HEK293 (cell line): ENCODE measurements at regions not wholly inside any gene's neighbourhood (a gene's known extent, or its start where the extent isn't known, plus 50 kb on each side); places are given as distances from the start of the nearest gene placed in this dataset.

Experiments
- CTCF ChIP-seq: fragments of 450-650 bp; formaldehyde crosslinking; IDR thresholded peaks from 2 replicates; pipeline ENCODE4 v1.5.1; 2016; ENCODE audit warnings: missing biosample characterization, missing genetic modification characterization
- OVOL3 ChIP-seq: fragments of 450-650 bp; formaldehyde crosslinking; IDR thresholded peaks from 2 replicates; pipeline ENCODE4 v1.5.1; 2016; ENCODE audit warnings: missing biosample characterization, missing genetic modification characterization
- ZBTB17 ChIP-seq: fragments of 450-650 bp; formaldehyde crosslinking; IDR thresholded peaks from 2 replicates; pipeline ENCODE4 v1.5.1; 2016; ENCODE audit warnings: missing biosample characterization, missing genetic modification characterization
- ZFP41 ChIP-seq: fragments of 450-650 bp; formaldehyde crosslinking; IDR thresholded peaks from 2 replicates; pipeline ENCODE4 v1.5.1; 2016; ENCODE audit warnings: missing biosample characterization, missing genetic modification characterization, borderline replicate concordance
- ZNF202 ChIP-seq: fragments of 450-650 bp; formaldehyde crosslinking; IDR thresholded peaks from 2 replicates; pipeline ENCODE4 v1.5.1; 2016; ENCODE audit warnings: missing biosample characterization, missing genetic modification characterization, borderline replicate concordance
- TF ChIP-seq, protein P1 (sequence below): sonication (generic); formaldehyde crosslinking; IDR thresholded peaks from 2 replicates; pipeline ENCODE4 v1.8.1; 2022; ENCODE audit warnings: mild to moderate bottlenecking, moderate library complexity, missing genetic modification reagents
- TF ChIP-seq, protein P2 (sequence below): fragments of 450-650 bp; formaldehyde crosslinking; IDR thresholded peaks from 2 replicates; pipeline ENCODE4 v1.5.1; 2017; ENCODE audit warnings: missing biosample characterization, mild to moderate bottlenecking, missing genetic modification characterization, moderate library complexity

DNA sequence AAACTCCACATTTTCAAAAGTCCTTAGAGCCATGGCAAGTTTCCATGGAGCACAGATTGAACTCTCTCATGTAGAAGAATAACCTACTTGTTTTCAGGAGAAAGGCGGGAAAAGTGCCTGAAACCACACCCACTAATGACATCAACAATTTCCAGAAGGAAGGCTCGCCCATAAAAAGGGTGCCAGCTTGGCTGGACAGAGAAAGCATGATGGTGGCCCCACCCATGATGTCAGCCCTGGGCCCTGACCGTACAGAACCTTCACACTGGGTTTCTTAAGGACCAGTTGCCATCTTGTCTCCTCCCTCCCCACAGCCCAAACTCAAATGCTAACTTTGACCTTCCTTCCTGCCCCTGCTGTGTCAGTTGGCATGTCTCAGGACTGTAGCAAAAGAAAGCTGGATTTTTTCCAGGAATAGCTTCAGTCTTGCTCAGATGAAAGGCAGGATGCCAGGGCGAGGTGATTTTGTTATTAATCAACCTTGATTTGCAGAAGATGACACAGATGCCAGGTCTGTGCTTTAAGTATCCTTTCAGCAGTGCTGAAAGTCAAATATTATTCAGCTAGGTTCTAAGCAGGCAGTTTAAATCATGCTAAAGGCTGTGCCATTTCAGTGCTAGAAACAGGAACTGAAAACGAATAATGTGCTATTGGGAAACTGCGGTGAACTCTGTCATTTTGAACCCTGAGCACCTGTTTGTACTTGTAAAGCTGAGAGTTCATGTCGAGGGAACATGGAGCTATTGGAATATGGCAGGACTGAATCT lies 89.5 kb upstream of the RFC3 start:
- TF ChIP-seq CTCF (no peak), ZBTB17 (tag by site-specific recombination) (no peak), ZNF202 (no peak), OVOL3 (no peak), ZFP41 (no peak)
- TF ChIP-seq, protein P1, sequence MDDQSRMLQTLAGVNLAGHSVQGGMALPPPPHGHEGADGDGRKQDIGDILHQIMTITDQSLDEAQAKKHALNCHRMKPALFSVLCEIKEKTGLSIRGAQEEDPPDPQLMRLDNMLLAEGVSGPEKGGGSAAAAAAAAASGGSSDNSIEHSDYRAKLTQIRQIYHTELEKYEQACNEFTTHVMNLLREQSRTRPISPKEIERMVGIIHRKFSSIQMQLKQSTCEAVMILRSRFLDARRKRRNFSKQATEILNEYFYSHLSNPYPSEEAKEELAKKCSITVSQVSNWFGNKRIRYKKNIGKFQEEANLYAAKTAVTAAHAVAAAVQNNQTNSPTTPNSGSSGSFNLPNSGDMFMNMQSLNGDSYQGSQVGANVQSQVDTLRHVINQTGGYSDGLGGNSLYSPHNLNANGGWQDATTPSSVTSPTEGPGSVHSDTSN (CRISPR knock-in tag): no peak
- TF ChIP-seq, protein P2, sequence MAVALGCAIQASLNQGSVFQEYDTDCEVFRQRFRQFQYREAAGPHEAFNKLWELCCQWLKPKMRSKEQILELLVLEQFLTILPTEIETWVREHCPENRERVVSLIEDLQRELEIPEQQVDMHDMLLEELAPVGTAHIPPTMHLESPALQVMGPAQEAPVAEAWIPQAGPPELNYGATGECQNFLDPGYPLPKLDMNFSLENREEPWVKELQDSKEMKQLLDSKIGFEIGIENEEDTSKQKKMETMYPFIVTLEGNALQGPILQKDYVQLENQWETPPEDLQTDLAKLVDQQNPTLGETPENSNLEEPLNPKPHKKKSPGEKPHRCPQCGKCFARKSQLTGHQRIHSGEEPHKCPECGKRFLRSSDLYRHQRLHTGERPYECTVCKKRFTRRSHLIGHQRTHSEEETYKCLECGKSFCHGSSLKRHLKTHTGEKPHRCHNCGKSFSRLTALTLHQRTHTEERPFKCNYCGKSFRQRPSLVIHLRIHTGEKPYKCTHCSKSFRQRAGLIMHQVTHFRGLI: no peak
